H1 (cell line): ENCODE measurements at regions not wholly inside any gene's neighbourhood (a gene's known extent, or its start where the extent isn't known, plus 50 kb on each side); places are given as distances from the start of the nearest gene placed in this dataset.

ENCODE experiments used
- BACH1 ChIP-seq: IDR thresholded peaks from 2 replicates; pipeline ENCODE4 v1.6.1; 2012; ENCODE audit warnings: low read length, improper control_type of control experiment
- BCL11A ChIP-seq, 2 experiments: IDR thresholded peaks; one replicate each; pipeline ENCODE4 v1.6.1; 2011; ENCODE audit warnings: low read depth in 2 of 2, low read length in 2 of 2, mild to moderate bottlenecking in 2 of 2
- BRCA1 ChIP-seq: IDR thresholded peaks from 2 replicates; pipeline ENCODE4 v1.6.1; 2012; ENCODE audit warnings: low read depth, low read length, improper control_type of control experiment
- CHD2 ChIP-seq: IDR thresholded peaks from 2 replicates; pipeline ENCODE4 v1.6.1; 2012; ENCODE audit warnings: low read length, improper control_type of control experiment
- EGR1 ChIP-seq: IDR thresholded peaks from 2 replicates; pipeline ENCODE4 v1.6.1; 2011; ENCODE audit warnings: low read depth, low read length, borderline replicate concordance
- EZH2 ChIP-seq: fragments of 200-600 bp; sonication (generic); IDR thresholded peaks from 2 replicates; pipeline ENCODE4 v1.7.1; 2012; ENCODE audit warnings: low read depth, mild to moderate bottlenecking, moderate library complexity, low read length, inconsistent platforms; ENCODE audit not compliant: severe bottlenecking
- POLR2A ChIP-seq, 2 experiments: IDR thresholded peaks; 1 replicate in 1 of 2; 2 replicates in 1 of 2; pipeline ENCODE4 v1.6.1; 2011; ENCODE audit warnings: low read depth in 2 of 2, low read length in 2 of 2, mild to moderate bottlenecking in 2 of 2; ENCODE audit errors: control extremely low read depth in 1 of 2
- POLR2AphosphoS5 ChIP-seq: IDR thresholded peaks from 2 replicates; pipeline ENCODE4 v1.6.1; 2011; ENCODE audit warnings: low read depth, low read length
- RAD21 ChIP-seq, 2 experiments: IDR thresholded peaks in 1 of 2; conservative IDR thresholded peaks in 1 of 2; 2 replicates each; pipeline ENCODE4 v1.6.1; 2011; ENCODE audit warnings: low read depth in 2 of 2, low read length in 2 of 2, improper control_type of control experiment in 1 of 2, inconsistent platforms in 1 of 2, mild to moderate bottlenecking in 1 of 2, moderate library complexity in 1 of 2
- SIRT6 ChIP-seq: IDR thresholded peaks from one replicate; pipeline ENCODE4 v1.7.1; 2012; ENCODE audit warnings: low read length, inconsistent platforms
- TBP ChIP-seq: IDR thresholded peaks from 2 replicates; pipeline ENCODE4 v1.6.1; 2011; ENCODE audit warnings: low read depth, low read length, improper control_type of control experiment
- TF ChIP-seq, protein P1 (sequence below), 3 experiments: IDR thresholded peaks; 1 replicate in 2 of 3; 2 replicates in 1 of 3; pipeline versions ENCODE4 v1.5.1 to v1.6.1; 2011; ENCODE audit warnings: low read length in 3 of 3, mild to moderate bottlenecking in 3 of 3, inconsistent platforms in 2 of 3, low read depth in 1 of 3, moderate library complexity in 1 of 3; ENCODE audit not compliant: insufficient read depth in 1 of 3; ENCODE audit errors: control extremely low read depth in 1 of 3
- TF ChIP-seq, protein P2 (sequence below): IDR thresholded peaks from 2 replicates; pipeline ENCODE4 v1.6.1; 2012; ENCODE audit warnings: inconsistent platforms

DNA sequence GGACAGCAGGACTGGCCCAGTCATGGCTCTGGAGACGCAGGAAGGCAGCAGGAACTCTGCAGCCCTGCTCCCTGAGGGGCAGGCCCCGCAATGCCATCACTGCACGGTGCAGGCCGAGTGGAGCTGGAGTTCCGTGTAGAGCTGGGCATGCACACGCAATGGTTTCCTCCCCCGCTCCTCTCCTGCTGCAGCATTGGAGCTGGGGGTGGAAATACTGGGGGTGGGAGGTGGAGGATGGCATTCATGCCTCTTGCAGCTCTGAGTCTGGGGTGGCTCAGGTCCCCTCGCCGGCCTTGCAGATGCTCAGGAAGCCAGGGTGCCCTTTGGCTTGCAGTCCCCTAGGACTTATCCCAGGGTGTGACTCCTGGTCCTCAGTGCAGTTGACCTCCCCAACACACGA lies 78.3 kb upstream of the ASB18 start:
- TF ChIP-seq CHD2 (no peak), POLR2AphosphoS5 (no peak), TBP (no peak), SIRT6 (no peak), POLR2A (IDR thresholded peaks at IDR 0.05; ENCODE audit: control extremely low read depth in 1 of 2, low read depth in 2 of 2, low read length in 2 of 2) (no peak), RAD21 (IDR thresholded peaks at IDR 0.05 in 1 of 2, conservative IDR thresholded peaks at IDR 0.05 in 1 of 2; ENCODE audit: low read depth in 2 of 2, low read length in 2 of 2) (no peak), BCL11A (IDR thresholded peaks at IDR 0.05; ENCODE audit: low read depth in 2 of 2, low read length in 2 of 2) (no peak), BRCA1 (no peak), EGR1 (no peak), EZH2 (no peak), BACH1 (no peak)
- TF ChIP-seq, protein P1, sequence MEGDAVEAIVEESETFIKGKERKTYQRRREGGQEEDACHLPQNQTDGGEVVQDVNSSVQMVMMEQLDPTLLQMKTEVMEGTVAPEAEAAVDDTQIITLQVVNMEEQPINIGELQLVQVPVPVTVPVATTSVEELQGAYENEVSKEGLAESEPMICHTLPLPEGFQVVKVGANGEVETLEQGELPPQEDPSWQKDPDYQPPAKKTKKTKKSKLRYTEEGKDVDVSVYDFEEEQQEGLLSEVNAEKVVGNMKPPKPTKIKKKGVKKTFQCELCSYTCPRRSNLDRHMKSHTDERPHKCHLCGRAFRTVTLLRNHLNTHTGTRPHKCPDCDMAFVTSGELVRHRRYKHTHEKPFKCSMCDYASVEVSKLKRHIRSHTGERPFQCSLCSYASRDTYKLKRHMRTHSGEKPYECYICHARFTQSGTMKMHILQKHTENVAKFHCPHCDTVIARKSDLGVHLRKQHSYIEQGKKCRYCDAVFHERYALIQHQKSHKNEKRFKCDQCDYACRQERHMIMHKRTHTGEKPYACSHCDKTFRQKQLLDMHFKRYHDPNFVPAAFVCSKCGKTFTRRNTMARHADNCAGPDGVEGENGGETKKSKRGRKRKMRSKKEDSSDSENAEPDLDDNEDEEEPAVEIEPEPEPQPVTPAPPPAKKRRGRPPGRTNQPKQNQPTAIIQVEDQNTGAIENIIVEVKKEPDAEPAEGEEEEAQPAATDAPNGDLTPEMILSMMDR (IDR thresholded peaks at IDR 0.05; ENCODE audit: control extremely low read depth in 1 of 3, insufficient read depth in 1 of 3, low read depth in 1 of 3, low read length in 3 of 3), result no peak
- TF ChIP-seq, protein P2, sequence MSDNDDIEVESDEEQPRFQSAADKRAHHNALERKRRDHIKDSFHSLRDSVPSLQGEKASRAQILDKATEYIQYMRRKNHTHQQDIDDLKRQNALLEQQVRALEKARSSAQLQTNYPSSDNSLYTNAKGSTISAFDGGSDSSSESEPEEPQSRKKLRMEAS, result no peak
